Heart right ventricle (tissue), 16 donors: ENCODE measurements at regions not wholly inside any gene's neighbourhood (a gene's known extent, or its start where the extent isn't known, plus 50 kb on each side); places are given as distances from the start of the nearest gene placed in this dataset.

Source experiments
- ATAC-seq, 8 donors: fragments of 200-7000 bp; cut with Tn5 transposase; one replicate each; pipeline ENCODE4 v1.9.1; 2020; ENCODE audit warnings: mild to moderate bottlenecking in 8 of 8, moderate library complexity in 8 of 8, moderate number of reproducible peaks in 1 of 8
- DNase-seq, 2 donors: peaks; one replicate each; pipeline ENCODE4 v3.0.0-alpha.2; 2020
- H3K27ac ChIP-seq, 10 donors: fragments of 200-600 bp; sonication (generic) in 2 of 10; one replicate each; pipeline versions ENCODE4 v1.5.0 to v1.8.0; 2020 to 2022; ENCODE audit warnings: mild to moderate bottlenecking in 3 of 10
- H3K27me3 ChIP-seq, 7 donors: fragments of 200-600 bp; one replicate each; pipeline ENCODE4 v1.8.0; 2021 to 2022; ENCODE audit warnings: mild to moderate bottlenecking in 2 of 7
- H3K36me3 ChIP-seq, 9 donors: fragments of 200-600 bp; sonication (generic) in 1 of 9; one replicate each; pipeline versions ENCODE4 v1.5.0 to v1.8.0; 2020 to 2022; ENCODE audit warnings: mild to moderate bottlenecking in 2 of 9
- H3K4me1 ChIP-seq, 9 donors: fragments of 200-600 bp; sonication (generic) in 1 of 9; one replicate each; pipeline versions ENCODE4 v1.5.0 to v1.8.0; 2020 to 2022; ENCODE audit warnings: mild to moderate bottlenecking in 4 of 9
- H3K4me3 ChIP-seq, 10 donors: fragments of 200-600 bp; sonication (generic) in 2 of 10; one replicate each; pipeline versions ENCODE4 v1.5.0 to v1.8.0; 2020 to 2022; ENCODE audit warnings: mild to moderate bottlenecking in 7 of 10, moderate library complexity in 2 of 10
- H3K9me3 ChIP-seq, 11 donors: fragments of 200-600 bp in 10 of 11; sonication (generic) in 2 of 11; one replicate each; pipeline versions ENCODE4 v1.5.0 to v1.8.0; 2013 to 2022; ENCODE audit warnings: mild to moderate bottlenecking in 2 of 11, control low read depth in 1 of 11, moderate library complexity in 1 of 11
- WGBS, 2 donors: extraction: QIAGEN DNeasy Blood & Tissue Kit; methylation state at CpG; one replicate each; pipeline ENCODE4 v1.1.7; 2013; ENCODE audit warnings: inconsistent platforms in 1 of 2; 5-methylcytosine and 5-hydroxymethylcytosine counted together
- intact Hi-C, 10 donors: fragments of 100-400 bp; cut with DNase I; formaldehyde crosslinking; loops; one replicate each; pipeline versions ENCODE4 v1.11.1 to v1.14.2; 2022
- TF ChIP-seq, protein P1 (sequence below), 9 donors: fragments of 200-600 bp; sonication (generic) in 2 of 9; IDR thresholded peaks; one replicate each; pipeline versions ENCODE4 v1.5.0 to v1.8.0; 2021 to 2022; ENCODE audit warnings: antibody characterized with exemption in 9 of 9, mild to moderate bottlenecking in 5 of 9, moderate library complexity in 1 of 9
- donor health status: Arrhythmogenic right ventricular cardiomyopathy.
- donor health status: ischemic (EF 13 %, LVEDD 7.1; RV severe dilation, severe dysfunction).
- donor health status: healthy with polysubstance abuse.
- donor health status: DM: no; HTN: yes; CAD: no.
- donor health status: DM: no; HTN: no; CAD: no.
- donor health status: ischemic (EF 25% LVEDD 6.9; RV normal size, moderate dysfunction).
- donor health status: ischemic (EF 25% LVEDD 5.7; RV mildly dilated, moderate dysfunction).
- donor health status: healthy.
- donor health status: DM: yes; HTN: yes; CAD: no.
- donor health status: Ischemic cardiomyopathy.
- donor health status: ischemic (EF 35%, LVEDD 5.7; RV mildly dilated, moderate dysfunction).
- donor health status: nonischemic (EF 11% LVEDD 7.7; RV severe dilation, severe dysfunction).
- donor health status: DM: yes; HTN: yes; CAD: no.
- donor health status: PGD.
- donor health status: ischemic (EF 29% LVEDD 5.4; RV normal size, mild dysfunction).
- donor health status: nonischemic (EF 23%, LVEDD 6.1; RV moderate dilation, normal function).

DNA sequence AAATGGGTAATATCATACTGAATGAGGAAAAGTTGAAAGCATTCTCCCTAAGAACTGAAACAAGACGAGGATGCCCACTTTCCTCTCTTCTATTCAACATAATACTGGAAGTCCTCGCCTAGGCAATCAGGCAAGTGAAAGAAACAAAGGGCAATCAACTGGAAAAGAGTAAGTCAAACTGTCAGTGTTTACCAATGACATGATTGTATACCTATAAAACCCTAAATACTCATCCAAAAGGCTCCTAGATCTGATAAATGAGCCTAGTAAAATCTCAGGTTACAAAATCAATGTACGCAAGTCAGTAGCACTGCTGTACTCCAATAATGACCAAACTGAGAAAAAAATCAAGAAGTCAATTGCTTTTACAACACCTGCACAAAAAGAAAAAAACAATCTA is 575.8 kb upstream of the PRMT6 start:
- TF ChIP-seq, protein P1, sequence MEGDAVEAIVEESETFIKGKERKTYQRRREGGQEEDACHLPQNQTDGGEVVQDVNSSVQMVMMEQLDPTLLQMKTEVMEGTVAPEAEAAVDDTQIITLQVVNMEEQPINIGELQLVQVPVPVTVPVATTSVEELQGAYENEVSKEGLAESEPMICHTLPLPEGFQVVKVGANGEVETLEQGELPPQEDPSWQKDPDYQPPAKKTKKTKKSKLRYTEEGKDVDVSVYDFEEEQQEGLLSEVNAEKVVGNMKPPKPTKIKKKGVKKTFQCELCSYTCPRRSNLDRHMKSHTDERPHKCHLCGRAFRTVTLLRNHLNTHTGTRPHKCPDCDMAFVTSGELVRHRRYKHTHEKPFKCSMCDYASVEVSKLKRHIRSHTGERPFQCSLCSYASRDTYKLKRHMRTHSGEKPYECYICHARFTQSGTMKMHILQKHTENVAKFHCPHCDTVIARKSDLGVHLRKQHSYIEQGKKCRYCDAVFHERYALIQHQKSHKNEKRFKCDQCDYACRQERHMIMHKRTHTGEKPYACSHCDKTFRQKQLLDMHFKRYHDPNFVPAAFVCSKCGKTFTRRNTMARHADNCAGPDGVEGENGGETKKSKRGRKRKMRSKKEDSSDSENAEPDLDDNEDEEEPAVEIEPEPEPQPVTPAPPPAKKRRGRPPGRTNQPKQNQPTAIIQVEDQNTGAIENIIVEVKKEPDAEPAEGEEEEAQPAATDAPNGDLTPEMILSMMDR (IDR thresholded peaks at IDR 0.05): no peak

DNA sequence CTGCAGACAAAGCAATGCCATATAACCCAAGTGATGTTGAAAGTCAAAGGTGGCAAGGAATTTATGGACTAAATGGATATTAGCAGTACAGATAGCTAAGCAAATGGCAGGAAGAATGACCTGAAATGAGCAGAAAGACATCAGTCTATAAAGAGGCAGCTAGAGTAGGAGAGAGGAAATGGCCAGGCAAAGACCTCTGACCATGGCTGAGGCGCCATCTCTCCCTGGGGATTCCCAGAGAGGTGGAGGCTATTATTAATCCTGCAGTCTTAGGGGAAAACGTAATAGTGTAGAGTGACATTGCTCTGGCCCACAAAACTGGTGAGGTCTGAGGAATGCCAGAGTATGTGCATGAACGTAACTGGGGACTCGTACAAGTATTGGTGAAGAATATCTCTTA is 563.6 kb upstream of the PRMT6 start:
- TF ChIP-seq, protein P1 (IDR thresholded peaks at IDR 0.05): no peak
- H3K4me3 ChIP-seq: no peak overlapping the region
- no peaks in the 10 kb centered on the region for H3K36me3 ChIP-seq
- ATAC-seq (no peak), DNase-seq (no peak)
- no peak overlapping the region for H3K27ac ChIP-seq
- H3K27me3 ChIP-seq: no peaks in the 10 kb centered on the region
- intact Hi-C loops: no loop called here
- no peaks in the 10 kb centered on the region for H3K4me1 ChIP-seq
- WGBS, 2 donors: 53 to 56% methylated on average over 4 of the region's 4 CpGs
- H3K9me3 ChIP-seq: peaks cover 0 to 6% (median 0%) of the 10 kb centered on the region in 11 donors

More for the DNA sequence above, 575.8 kb upstream of the PRMT6 start:
- no peaks in the 10 kb centered on the region for H3K4me1 ChIP-seq
- no peak for DNase-seq
- no peak for ATAC-seq
- WGBS, 2 donors: 75 to 79% methylated on average over 3 of the region's 3 CpGs
- no peak overlapping the region for H3K27ac ChIP-seq
- H3K4me3 ChIP-seq: no peak overlapping the region
- intact Hi-C loops: no loop called here
- H3K9me3 ChIP-seq: peaks cover 0 to 70% (median 4%) of the 10 kb centered on the region in 11 donors
- no peaks in the 10 kb centered on the region for H3K27me3 ChIP-seq
- no peaks in the 10 kb centered on the region for H3K36me3 ChIP-seq

DNA sequence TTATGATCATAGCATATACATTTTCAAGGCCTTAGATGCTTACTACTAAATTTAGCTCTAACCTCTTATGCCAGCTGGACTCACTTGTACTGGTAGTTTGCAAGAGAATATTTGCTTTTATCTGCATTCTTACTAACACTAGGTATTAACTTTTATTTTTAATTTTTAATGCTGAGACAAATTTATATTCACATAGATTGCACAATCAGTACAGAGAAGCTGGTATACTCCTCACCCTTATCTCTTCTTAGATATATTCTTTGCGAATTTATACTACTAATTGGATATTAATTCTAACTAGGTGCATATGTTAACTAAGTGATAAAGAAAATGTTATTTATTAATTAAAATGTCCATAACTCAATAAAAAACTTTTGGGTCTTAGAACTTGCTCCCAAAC is 561.8 kb upstream of the PRMT6 start:
- Histone ChIP-seq H3K4me1 (no peaks in the 10 kb centered on the region), H3K9me3 (peaks cover 0 to 6% (median 0%) of the 10 kb centered on the region in 11 donors), H3K36me3 (no peaks in the 10 kb centered on the region), H3K4me3 (no peak overlapping the region), H3K27ac (no peak overlapping the region), H3K27me3 (no peaks in the 10 kb centered on the region)
- intact Hi-C loops: no loop called here
- TF ChIP-seq, protein P1 (IDR thresholded peaks at IDR 0.05): no peak
- DNase-seq (no peak), ATAC-seq (no peak)
- WGBS, 2 donors: 70 to 78% methylated on average over 1 of the region's 1 CpG

DNA sequence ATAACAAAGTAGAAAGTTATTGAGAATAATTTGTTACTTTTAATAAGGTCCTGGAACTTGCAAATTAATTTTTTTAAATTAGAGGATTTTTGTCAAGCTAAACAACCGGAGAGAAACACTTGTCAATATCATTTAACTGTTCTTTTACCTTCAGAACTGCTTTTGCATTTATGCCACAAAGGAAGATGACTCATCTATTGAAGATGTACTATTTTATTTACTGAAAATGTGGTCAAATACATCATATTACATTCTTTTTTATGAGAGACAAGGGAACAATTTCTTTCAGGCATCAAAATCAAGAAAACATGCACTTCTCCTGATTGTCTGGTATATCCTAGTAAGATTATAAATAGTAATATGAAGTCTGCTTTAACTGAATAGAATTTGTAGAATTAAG is 558.2 kb upstream of the PRMT6 start:
- Histone ChIP-seq H3K27me3 (no peaks in the 10 kb centered on the region), H3K36me3 (no peaks in the 10 kb centered on the region), H3K27ac (no peak overlapping the region), H3K9me3 (peaks cover 0 to 6% (median 0%) of the 10 kb centered on the region in 11 donors), H3K4me1 (no peaks in the 10 kb centered on the region), H3K4me3 (no peak overlapping the region)
- 73 to 86% methylated on average over 1 of the region's 1 CpG for WGBS, 2 donors
- TF ChIP-seq, protein P1 (IDR thresholded peaks at IDR 0.05): no peak
- DNase-seq: no peak
- intact Hi-C loops: no loop called here
- no peak for ATAC-seq
